HepG2 (cell line): ENCODE measurements at regions not wholly inside any gene's neighbourhood (a gene's known extent, or its start where the extent isn't known, plus 50 kb on each side); places are given as distances from the start of the nearest gene placed in this dataset.

Experiments used
- ATAC-seq: fragments of 200-7000 bp; cut with Tn5 transposase; 3 replicates; pipeline ENCODE4 v1.9.1; 2020; ENCODE audit warnings: mild to moderate bottlenecking, moderate library complexity
- BruUV-seq: library from RNA; stranded (reverse); fragments of 400-500 nt; replicated peaks from 2 replicates; lab custom pipeline; 2021; lab: Mats Ljungman, UMichigan
- CTCF ChIA-PET: fragments of 300-600 bp; formaldehyde crosslinking; extraction: SDS; loops from one replicate; lab custom pipeline; 2021; ENCODE audit warnings: low total read pairs, inconsistent platforms, low intra/inter-chr PET ratio; lab: Yijun Ruan, JAX
- POLR2A ChIA-PET: fragments of 350-600 bp; sonication (Branson Sonifier 250); formaldehyde crosslinking; loops from one replicate; lab custom pipeline; 2020; ENCODE audit warnings: antibody characterized with exemption, inconsistent platforms; lab: Yijun Ruan, JAX
- DNase-seq: peaks from one replicate; pipeline ENCODE4 v3.0.0-alpha.2; 2015; ENCODE audit warnings: low spot score
- FAIRE-seq: peaks from 3 replicates; lab custom pipeline; 2011; peaks lifted over from hg19 to GRCh38; lab: Jason Lieb, UNC
- H2AFZ ChIP-seq: one replicate; pipeline ENCODE4 v1.6.1; 2011; ENCODE audit warnings: low read length, inconsistent platforms
- H3K27ac ChIP-seq: fragments of 300-600 bp; 3 replicates; pipeline ENCODE4 v1.8.0; 2011; ENCODE audit warnings: mixed run types, mild to moderate bottlenecking, mixed read lengths, low read length, inconsistent platforms; ENCODE audit not compliant: insufficient read depth; ENCODE audit errors: extremely low read length
- H3K27me3 ChIP-seq, 2 experiments: fragments of 200-600 bp in 1 of 2; 2 replicates in 1 of 2; 3 replicates in 1 of 2; pipeline versions ENCODE4 v1.6.0 to v1.8.0; 2011; ENCODE audit warnings: low read length in 2 of 2, mild to moderate bottlenecking in 2 of 2, moderate library complexity in 2 of 2, inconsistent platforms in 1 of 2; ENCODE audit not compliant: insufficient read depth in 2 of 2, control insufficient read depth in 1 of 2
- H3K36me3 ChIP-seq, 2 experiments: fragments of 200-600 bp in 1 of 2; replicated peaks in 1 of 2; 2 replicates in 1 of 2; 3 replicates in 1 of 2; pipeline versions ENCODE4 v1.5.1 to v1.8.0; 2011; ENCODE audit warnings: low read length in 2 of 2, inconsistent platforms in 1 of 2; ENCODE audit not compliant: insufficient read depth in 2 of 2, control insufficient read depth in 1 of 2
- H3K4me1 ChIP-seq: 2 replicates; pipeline ENCODE4 v1.5.1; 2012; ENCODE audit warnings: low read length, inconsistent platforms; ENCODE audit not compliant: insufficient read depth
- H3K4me2 ChIP-seq: 2 replicates; pipeline ENCODE4 v1.6.0; 2011; ENCODE audit warnings: low read depth, low read length, inconsistent platforms
- H3K4me3 ChIP-seq, 3 experiments: fragments of 200-600 bp in 1 of 3; sonication (generic), shearing (Covaris generic) in 1 of 3; replicated peaks in 1 of 3; 2 replicates each; pipeline ENCODE4 v1.5.1; 2011 to 2016; ENCODE audit warnings: low read length in 3 of 3, inconsistent platforms in 2 of 3, low read depth in 2 of 3, mild to moderate bottlenecking in 2 of 3, control low read depth in 1 of 3, mixed read lengths in 1 of 3; ENCODE audit not compliant: insufficient read depth in 1 of 3
- H3K79me2 ChIP-seq: one replicate; pipeline ENCODE4 v1.6.1; 2011; ENCODE audit warnings: low read length, inconsistent platforms; ENCODE audit not compliant: insufficient read depth
- H3K9ac ChIP-seq: 2 replicates; pipeline ENCODE4 v1.6.0; 2011; ENCODE audit warnings: mild to moderate bottlenecking, low read depth, low read length, inconsistent platforms; ENCODE audit not compliant: insufficient read depth
- H3K9me3 ChIP-seq: 2 replicates; pipeline ENCODE4 v1.5.1; 2012; ENCODE audit warnings: mild to moderate bottlenecking, low read length
- H4K20me1 ChIP-seq: 2 replicates; pipeline ENCODE4 v1.6.0; 2011; ENCODE audit warnings: inconsistent platforms, mild to moderate bottlenecking, low read length, moderate library complexity; ENCODE audit not compliant: insufficient read depth
- ELF1 ChIP-seq: sonication (generic); formaldehyde crosslinking; IDR thresholded peaks from 2 replicates; pipeline ENCODE4 v1.4.0; 2020; ENCODE audit warnings: missing genetic modification reagents
- GLMP ChIP-seq: sonication (generic); formaldehyde crosslinking; IDR thresholded peaks from 2 replicates; pipeline ENCODE4 v1.9.0; 2021; ENCODE audit warnings: missing genetic modification reagents, mild to moderate bottlenecking, borderline replicate concordance
- KLF12 ChIP-seq: sonication (generic); formaldehyde crosslinking; IDR thresholded peaks from 2 replicates; pipeline ENCODE4 v1.4.0; 2020; ENCODE audit warnings: missing genetic modification reagents, borderline replicate concordance
- MIER3 ChIP-seq: IDR thresholded peaks from 2 replicates; pipeline ENCODE4 v1.6.1; 2016; ENCODE audit warnings: missing compliant biosample characterization, borderline replicate concordance
- POLR2AphosphoS2 ChIP-seq: IDR thresholded peaks from 2 replicates; pipeline ENCODE4 v1.6.1; 2011; ENCODE audit warnings: low read depth, low read length, improper control_type of control experiment
- RBM22 ChIP-seq: fragments of 200-400 bp; formaldehyde crosslinking; optimal IDR thresholded peaks from 2 replicates; pipeline ENCODE3; 2017; ENCODE audit warnings: mild to moderate bottlenecking, low read length, moderate library complexity
- SP1 ChIP-seq, 2 experiments: fragments of 450-650 bp in 1 of 2; sonication (generic) in 1 of 2; formaldehyde crosslinking in 1 of 2; IDR thresholded peaks; 2 replicates each; pipeline versions ENCODE4 v1.4.0 to v1.6.1; 2016 to 2020; ENCODE audit warnings: missing genetic modification reagents in 1 of 2
- ZKSCAN1 ChIP-seq: fragments of 150-350 bp; IDR thresholded peaks from 2 replicates; pipeline ENCODE4 v1.6.1; 2014; ENCODE audit warnings: low read length
- ZNF513 ChIP-seq: sonication (generic); formaldehyde crosslinking; conservative IDR thresholded peaks from 2 replicates; pipeline ENCODE4 v1.5.0; 2020; ENCODE audit warnings: missing genetic modification reagents
- ZNF775 ChIP-seq: sonication (generic); formaldehyde crosslinking; IDR thresholded peaks from 2 replicates; pipeline ENCODE4 v1.4.0; 2020; ENCODE audit warnings: missing genetic modification reagents, mild to moderate bottlenecking, moderate library complexity, borderline replicate concordance
- ZNF780A ChIP-seq: sonication (generic); formaldehyde crosslinking; IDR thresholded peaks from 2 replicates; pipeline ENCODE4 v1.8.0; 2022; ENCODE audit warnings: mild to moderate bottlenecking, missing genetic modification reagents, moderate library complexity
- in situ Hi-C: cut with HindIII; loops from 2 replicates; pipeline ENCODE4 v1.10.0; 2017; ENCODE audit warnings: low pct_unique_long_range_greater_than_20kb; ENCODE audit not compliant: extremely low pct_ligation_motif_present
- intact Hi-C: fragments of 100-400 bp; cut with micrococcal nuclease; formaldehyde crosslinking; loops from one replicate; pipeline ENCODE4 v1.10.0; 2022; ENCODE audit not compliant: unreplicated experiment

- H3K79me2 ChIP-seq: no peaks in the 10 kb centered on the region
- TF ChIP-seq ZNF513 (no peak), POLR2AphosphoS2 (no peak), RBM22 (no peak), MIER3 (CRISPR knock-in tag) (no peak), GLMP (CRISPR knock-in tag) (no peak), ELF1 (CRISPR knock-in tag) (no peak), ZNF780A (no peak), ZKSCAN1 (no peak), ZNF775 (CRISPR knock-in tag) (no peak), SP1 (IDR thresholded peaks at IDR 0.05) (no peak), SP1 (CRISPR knock-in tag; IDR thresholded peaks at IDR 0.05) (no peak), KLF12 (CRISPR knock-in tag) (no peak)
- in situ Hi-C loops (loop anchor here (25.0 kb wide), 1 partner anchor 1263 kb away; no protein-coding TSS in a partner anchor), intact Hi-C loops (no loop called here)
- no peak overlapping the region for H3K4me2 ChIP-seq
- no peaks in the 10 kb centered on the region for H4K20me1 ChIP-seq
- POLR2A ChIA-PET: no interaction called here
- peaks cover 6% of the 10 kb centered on the region; the same call in 1 of the 2 replicates for H3K4me1 ChIP-seq
- DNase-seq: no peak
- no peak overlapping the region for H3K4me3 ChIP-seq
- H3K36me3 ChIP-seq: no peaks in the 10 kb centered on the region
- H3K27me3 ChIP-seq: no peaks in the 10 kb centered on the region
- FAIRE-seq: no peak
- no peak overlapping the region for H2AFZ ChIP-seq
- no TSS peak for BruUV-seq
- no peaks in the 10 kb centered on the region for H3K9me3 ChIP-seq
- H3K9ac ChIP-seq: no peak overlapping the region
- CTCF ChIA-PET: no interaction called here
- no peak for ATAC-seq
- no peak overlapping the region for H3K27ac ChIP-seq
These were observed 264.0 kb upstream of the CCDC179 start for GRCh38 chr11:23124249-23124648.
